GM18907 (cell line): ENCODE measurements at regions not wholly inside any gene's neighbourhood (a gene's known extent, or its start where the extent isn't known, plus 50 kb on each side); places are given as distances from the start of the nearest gene placed in this dataset.
A peak's percentile ranks its signal among the peaks of the same experiment; 100 is the strongest.
"Not testable (repeated sequence)": the region's sequence is repeated elsewhere in the genome, so short reads cannot be mapped to it uniquely, and the experiment has no call there.

Source experiments
- ATAC-seq: cut with Tn5 transposase; IDR thresholded peaks from one replicate; pipeline ENCODE4 v1.9.1; 2021; ENCODE audit warnings: mild to moderate bottlenecking, moderate library complexity; ENCODE audit not compliant: unreplicated experiment

DNA sequence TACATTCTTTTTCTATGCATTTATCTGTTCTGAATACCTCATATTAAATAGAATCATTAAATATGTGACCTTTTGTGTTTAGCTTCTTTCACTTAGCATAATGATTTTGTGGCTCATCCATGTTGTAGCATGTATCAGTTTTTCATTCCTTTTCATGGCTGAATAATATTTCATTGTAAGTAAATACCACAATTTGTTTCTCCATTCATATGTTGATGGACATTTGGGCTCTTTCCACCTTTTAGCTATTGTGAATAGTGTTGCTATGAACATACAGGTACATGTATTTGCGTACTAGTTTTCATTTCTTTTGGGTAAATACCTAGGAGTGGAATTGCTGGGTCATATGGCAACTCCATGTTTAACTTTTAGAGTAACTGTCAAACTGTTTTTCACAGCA lies 85.1 kb downstream of the GNL3L start:
- no peak for ATAC-seq

DNA sequence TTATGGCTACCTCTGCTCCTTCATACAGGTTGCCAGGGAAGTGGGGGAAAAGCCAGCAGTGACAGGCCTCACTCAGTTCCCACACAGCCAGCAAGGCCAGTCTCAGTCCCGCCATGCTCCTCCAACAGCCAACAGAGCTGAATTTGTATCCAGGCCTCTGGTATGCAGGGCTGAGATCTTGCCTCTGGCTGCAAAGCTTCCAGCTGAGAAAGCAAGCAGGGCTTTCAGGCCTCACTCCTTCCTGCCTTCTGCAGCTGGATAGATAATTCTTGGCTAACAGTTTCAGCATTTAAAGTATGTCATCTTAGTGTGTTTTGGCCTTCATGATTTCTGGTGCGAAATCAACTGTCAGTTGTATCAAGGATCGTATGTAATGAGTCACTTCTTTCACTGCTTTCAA lies 103.6 kb downstream of the GNL3L start:
- ATAC-seq: no peak

DNA sequence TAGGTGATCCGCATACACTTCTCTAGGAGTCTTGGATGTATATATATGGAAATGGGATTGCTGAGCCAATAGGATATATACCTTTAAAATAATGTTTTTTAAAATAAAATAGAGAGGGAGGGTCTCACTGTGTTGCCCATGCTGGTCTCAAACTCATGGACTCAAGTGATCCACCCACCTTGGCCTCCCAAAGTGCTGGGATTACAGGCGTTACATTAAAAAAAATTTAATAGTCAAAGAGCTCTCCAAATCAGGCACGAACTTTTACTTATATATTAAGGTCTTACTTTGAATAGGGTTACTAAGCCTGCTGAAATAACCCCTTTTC lies 109.0 kb downstream of the GNL3L start:
- no peak for ATAC-seq

DNA sequence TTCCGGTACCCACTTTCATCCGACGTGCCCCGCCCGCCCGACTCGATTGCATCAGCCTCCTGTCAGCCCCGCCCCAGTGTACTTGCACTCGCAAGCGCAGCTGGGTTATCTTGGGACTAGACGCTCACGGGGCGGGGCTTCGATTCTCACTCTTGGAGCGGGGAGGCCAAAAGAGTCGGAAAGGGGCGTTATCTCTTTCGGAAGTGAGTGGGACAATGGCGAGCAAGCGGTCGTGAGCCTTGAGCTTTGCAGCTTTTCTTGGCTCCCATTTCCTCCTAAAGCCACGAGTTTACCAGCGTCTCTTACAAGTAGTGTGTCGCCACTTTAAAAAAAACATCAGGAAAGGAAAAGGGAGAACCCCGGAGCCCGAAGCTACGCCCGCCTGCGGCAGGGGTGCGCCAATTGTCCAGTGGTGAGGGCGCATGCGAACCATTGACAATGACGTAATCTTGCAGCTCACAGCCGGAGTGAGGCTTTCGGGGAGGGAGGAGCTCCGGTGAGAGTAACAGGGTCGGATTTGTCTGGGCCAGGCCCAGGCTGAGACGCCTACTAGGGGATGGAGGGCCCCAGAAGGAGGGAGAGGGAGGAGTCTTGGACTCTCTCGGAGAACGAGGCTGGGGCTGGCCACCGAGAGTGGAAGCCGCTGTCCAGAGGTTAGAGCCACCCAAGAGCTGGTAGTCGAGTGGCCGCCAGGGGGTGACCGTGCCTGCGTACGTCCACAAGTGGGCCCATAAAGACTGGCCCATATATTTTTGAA lies 109.5 kb downstream of the GNL3L start:
- peak; percentile 94 for ATAC-seq

DNA sequence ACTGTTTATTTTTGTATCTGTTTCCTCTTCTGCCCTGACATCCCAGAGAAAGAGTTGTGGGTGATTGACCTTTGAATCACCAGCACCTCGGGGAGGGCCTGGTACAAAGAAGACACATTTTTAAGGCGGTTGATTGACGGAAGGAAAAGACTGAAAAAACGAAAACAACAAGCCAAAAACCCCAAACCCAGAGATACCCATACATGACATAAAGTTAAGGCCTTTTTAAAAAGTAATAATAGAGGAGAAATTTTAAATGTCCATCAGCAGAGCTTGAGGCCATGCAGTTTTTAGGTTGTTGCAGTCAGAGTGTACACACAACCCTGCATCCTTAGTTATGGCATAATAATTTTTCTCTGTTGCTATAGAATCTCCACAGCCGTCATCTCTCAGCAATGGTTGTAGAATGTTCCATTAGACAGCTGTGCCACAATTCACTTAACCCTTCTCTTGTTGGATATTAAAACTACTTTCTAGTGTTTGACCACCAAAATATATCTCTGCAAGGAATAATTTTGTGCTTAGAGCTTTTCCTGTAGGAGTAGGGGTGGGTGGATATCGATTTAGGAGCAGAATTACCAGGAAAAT lies 110.2 kb downstream of the GNL3L start:
- no peak for ATAC-seq

DNA sequence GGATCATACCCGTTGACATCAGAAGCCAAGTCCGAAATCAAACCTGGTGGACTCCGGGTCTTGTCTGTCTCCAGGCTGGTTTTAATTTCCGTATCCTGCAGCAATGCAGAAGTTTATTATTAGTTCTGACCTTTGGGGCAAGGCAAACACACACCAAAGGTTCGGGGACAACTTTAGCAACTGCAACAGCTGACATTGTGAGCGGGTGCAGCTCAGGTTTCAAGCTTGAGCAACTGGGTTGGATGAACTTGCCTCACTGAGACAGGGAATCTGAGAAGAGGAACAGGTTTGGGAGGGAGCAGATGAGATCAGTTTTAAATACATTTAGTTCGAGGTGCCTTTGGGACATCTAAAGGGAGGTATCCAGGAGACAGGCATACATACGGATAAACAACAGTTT lies 110.7 kb downstream of the GNL3L start:
- no peak for ATAC-seq

DNA sequence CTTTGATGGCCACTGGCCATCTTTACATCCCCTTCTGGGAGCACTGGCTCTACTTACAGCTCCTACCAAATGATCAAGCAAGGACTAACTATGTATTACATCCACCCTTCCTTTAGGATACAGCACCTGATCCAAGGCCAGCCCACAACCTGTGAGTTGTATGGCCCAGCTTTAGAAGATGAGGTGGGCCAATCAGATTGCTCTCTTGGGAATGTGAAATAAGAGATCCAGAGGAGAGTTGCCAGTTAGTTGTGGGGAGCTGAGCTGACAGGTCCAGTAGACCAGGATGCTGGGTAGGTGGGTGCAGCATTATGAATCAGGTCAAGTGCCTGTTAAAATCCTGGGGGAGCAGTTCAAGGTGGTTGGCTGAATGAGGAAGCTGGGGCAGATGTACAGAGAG lies 111.5 kb downstream of the GNL3L start:
- no peak for ATAC-seq

DNA sequence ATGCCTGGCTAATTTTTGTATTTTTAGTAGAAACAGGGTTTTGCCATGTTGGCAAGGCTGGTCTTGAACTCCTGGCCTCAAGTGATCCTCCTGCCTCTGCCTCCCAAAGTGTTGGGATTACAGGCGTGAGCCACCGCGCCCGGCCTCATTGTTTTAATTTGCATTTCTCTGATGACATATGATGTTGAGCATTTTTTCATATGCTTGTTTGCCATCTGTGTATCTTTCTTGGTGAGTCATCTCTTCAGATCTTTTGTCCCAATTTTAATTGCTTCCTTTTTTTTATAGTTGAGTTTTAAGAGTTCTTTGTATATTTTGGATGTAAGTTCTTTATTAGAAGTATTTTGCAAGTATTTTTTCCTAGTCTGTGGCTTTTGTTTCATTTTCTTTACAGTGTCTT lies 117.6 kb downstream of the GNL3L start:
- not testable (repeated sequence) for ATAC-seq

DNA sequence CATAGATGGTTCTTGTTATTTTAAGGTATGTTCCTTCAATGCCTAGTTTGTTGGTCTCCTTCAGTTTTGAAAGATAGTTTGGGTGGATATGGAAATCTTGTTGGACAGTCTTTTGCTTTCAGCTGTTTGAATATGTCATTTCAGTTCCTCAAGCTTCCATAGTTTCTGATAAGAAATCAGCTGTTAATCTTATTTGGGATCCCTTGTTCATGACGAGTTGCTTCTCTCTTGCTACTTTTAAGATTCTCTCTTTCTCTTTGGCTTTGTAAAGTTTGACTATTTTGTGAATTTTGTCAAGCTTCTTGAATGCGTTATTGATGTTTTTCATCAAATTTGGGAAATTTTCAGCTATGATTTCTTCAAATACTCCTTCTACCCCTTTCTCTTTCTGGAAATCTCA lies 129.5 kb downstream of the GNL3L start:
- no peak for ATAC-seq

DNA sequence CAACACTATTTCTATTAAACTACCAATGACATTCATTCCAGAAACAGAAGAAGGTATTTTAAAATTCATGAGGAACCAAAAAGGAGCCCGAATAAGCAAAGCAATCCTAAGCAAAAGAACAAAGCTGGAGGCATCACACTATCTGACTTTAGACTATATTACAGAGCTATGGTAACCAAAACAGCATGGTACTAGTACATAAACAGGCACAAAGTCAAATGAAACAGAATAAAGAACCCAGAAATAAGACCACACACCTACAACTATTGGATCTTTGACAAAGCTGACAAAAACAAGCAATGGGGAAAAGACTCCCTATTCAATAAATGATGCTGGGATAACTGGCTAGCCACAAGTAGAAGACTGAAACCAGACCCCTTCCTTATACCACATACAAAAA lies 122.3 kb downstream of the ITIH6 start:
- ATAC-seq: no peak

DNA sequence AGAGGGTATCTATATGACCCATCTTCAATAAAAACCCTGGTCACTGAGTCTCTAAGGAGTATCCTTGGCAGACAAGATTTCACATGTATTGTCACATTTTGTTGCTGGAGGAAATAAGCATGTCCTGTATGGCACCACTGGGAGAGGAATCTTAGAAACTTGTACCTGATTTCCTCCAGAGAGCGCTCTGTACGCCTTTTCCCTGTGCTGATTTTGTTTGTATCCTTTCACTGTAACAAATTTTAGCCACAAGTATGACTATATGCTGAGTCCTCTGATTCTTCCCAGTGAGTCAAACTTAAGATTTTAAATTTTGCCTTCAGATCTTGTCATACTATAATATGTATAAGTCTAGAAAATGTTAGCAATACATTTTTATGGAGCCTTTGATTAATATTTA lies 102.8 kb downstream of the ITIH6 start:
- no peak for ATAC-seq

DNA sequence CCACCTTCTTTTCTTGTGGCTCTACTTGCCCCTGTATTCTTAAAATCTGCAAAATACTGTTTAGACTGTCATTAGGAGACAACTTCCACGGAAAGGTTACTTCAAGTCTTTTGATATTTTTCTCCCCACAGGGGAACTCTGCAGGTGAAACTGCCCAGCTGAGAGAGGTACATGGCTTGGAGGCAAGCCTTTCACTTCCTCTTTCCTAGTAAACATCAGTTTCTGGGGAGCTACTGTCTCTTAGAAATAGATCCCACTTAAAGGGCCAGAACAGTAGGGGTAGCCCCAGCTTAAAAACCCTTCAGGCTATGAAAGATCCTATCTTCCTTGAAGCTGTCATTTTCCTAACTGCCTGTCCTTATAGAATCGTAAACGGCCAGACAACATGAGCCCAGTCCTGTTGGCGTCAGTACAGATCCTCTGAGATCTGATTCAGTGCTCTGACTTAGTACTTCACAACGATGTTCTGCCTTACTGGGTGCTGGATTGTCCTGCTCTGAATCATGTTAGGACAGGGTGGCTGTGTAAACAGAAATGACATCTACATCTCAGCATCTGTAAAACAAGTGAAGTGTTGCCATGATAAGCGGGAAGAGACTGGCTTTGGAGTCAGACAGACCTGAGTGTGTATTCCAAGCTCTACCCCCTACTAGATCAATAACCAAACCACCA lies 102.1 kb downstream of the ITIH6 start:
- ATAC-seq: peak; percentile 99
